ENCODE measurements at regions not wholly inside any gene's neighbourhood (a gene's known extent, or its start where the extent isn't known, plus 50 kb on each side); places are given as distances from the start of the nearest gene placed in this dataset.

GRCh38 chrX:128691872-128692271 lies 639.7 kb upstream of the ACTRT1 start:
- TF ChIP-seq POLR2A (IDR thresholded peaks at IDR 0.05; ENCODE audit: low read length) (no peak), GATA1 (IDR thresholded peaks at IDR 0.05; ENCODE audit: low read depth, low read length) (no peak)
